HEK293 (cell line): ENCODE measurements at regions not wholly inside any gene's neighbourhood (a gene's known extent, or its start where the extent isn't known, plus 50 kb on each side); places are given as distances from the start of the nearest gene placed in this dataset.

Experiments
- CTCF ChIA-PET: fragments of 350-600 bp; formaldehyde crosslinking; extraction: SDS; loops from one replicate; lab custom pipeline; 2021; ENCODE audit warnings: antibody characterized with exemption; lab: Yijun Ruan, JAX
- POLR2A ChIA-PET: fragments of 300-600 bp; formaldehyde crosslinking; extraction: SDS; loops from one replicate; lab custom pipeline; 2020; ENCODE audit warnings: antibody characterized with exemption, inconsistent platforms; lab: Yijun Ruan, JAX
- H3K27ac ChIP-seq: fragments of 200-500 bp; sonication (Bioruptor generic); 2 replicates; pipeline ENCODE4 v1.5.1; 2014; ENCODE audit warnings: low read depth, low read length, control low read depth, inconsistent platforms; ENCODE audit errors: extremely low read depth
- H3K36me3 ChIP-seq, 2 experiments: fragments of 200-500 bp in 1 of 2; sonication (Bioruptor generic) in 1 of 2; 1 replicate in 1 of 2; 2 replicates in 1 of 2; pipeline ENCODE4 v1.5.1; 2014 to 2017; ENCODE audit warnings: inconsistent platforms in 2 of 2, low read length in 2 of 2; ENCODE audit not compliant: control insufficient read depth in 2 of 2, insufficient read depth in 1 of 2
- H3K4me1 ChIP-seq: fragments of 200-500 bp; sonication (Bioruptor generic); 2 replicates; pipeline ENCODE4 v1.5.1; 2014; ENCODE audit warnings: mild to moderate bottlenecking, low read length, inconsistent platforms; ENCODE audit not compliant: control insufficient read depth, insufficient read depth
- H3K4me3 ChIP-seq: 2 replicates; pipeline ENCODE4 v1.5.1; 2011; ENCODE audit warnings: low read depth, mild to moderate bottlenecking, control low read depth, low read length, moderate library complexity
- H3K9me3 ChIP-seq: fragments of 200-500 bp; sonication (Bioruptor generic); 2 replicates; pipeline ENCODE4 v1.5.1; 2014; ENCODE audit warnings: low read depth, low read length, inconsistent platforms; ENCODE audit not compliant: control insufficient read depth, insufficient read depth
- GLI4 ChIP-seq: fragments of 450-650 bp; formaldehyde crosslinking; IDR thresholded peaks from 2 replicates; pipeline ENCODE4 v1.5.1; 2016; ENCODE audit warnings: missing biosample characterization, missing genetic modification characterization
- INSM2 ChIP-seq: fragments of 450-650 bp; formaldehyde crosslinking; IDR thresholded peaks from 2 replicates; pipeline ENCODE4 v1.5.1; 2016; ENCODE audit warnings: missing biosample characterization, missing genetic modification characterization
- KLF17 ChIP-seq: fragments of 450-650 bp; formaldehyde crosslinking; IDR thresholded peaks from 2 replicates; pipeline ENCODE4 v1.5.1; 2016; ENCODE audit warnings: missing biosample characterization, missing genetic modification characterization
- KLF8 ChIP-seq: fragments of 450-650 bp; formaldehyde crosslinking; IDR thresholded peaks from 2 replicates; pipeline ENCODE4 v1.5.1; 2016; ENCODE audit warnings: missing biosample characterization, missing genetic modification characterization
- MEIS1 ChIP-seq: sonication (generic); formaldehyde crosslinking; IDR thresholded peaks from 2 replicates; pipeline ENCODE4 v1.8.1; 2022; ENCODE audit warnings: missing genetic modification reagents, mild to moderate bottlenecking, borderline replicate concordance
- PRDM1 ChIP-seq: fragments of 450-650 bp; formaldehyde crosslinking; IDR thresholded peaks from 2 replicates; pipeline ENCODE4; 2016; ENCODE audit warnings: missing biosample characterization, missing genetic modification characterization
- SP7 ChIP-seq: fragments of 450-650 bp; formaldehyde crosslinking; IDR thresholded peaks from 2 replicates; pipeline ENCODE4 v1.5.1; 2016; ENCODE audit warnings: missing biosample characterization, missing genetic modification characterization
- TRIM28 ChIP-seq: IDR thresholded peaks from 2 replicates; pipeline ENCODE4 v1.6.1; 2011; ENCODE audit warnings: low read length, control low read depth, borderline replicate concordance
- ZBTB17 ChIP-seq: fragments of 450-650 bp; formaldehyde crosslinking; IDR thresholded peaks from 2 replicates; pipeline ENCODE4 v1.5.1; 2016; ENCODE audit warnings: missing biosample characterization, missing genetic modification characterization
- ZBTB49 ChIP-seq: fragments of 450-650 bp; formaldehyde crosslinking; IDR thresholded peaks from 2 replicates; pipeline ENCODE4 v1.5.1; 2016; ENCODE audit warnings: missing biosample characterization, missing genetic modification characterization, low read depth
- ZNF114 ChIP-seq: fragments of 450-650 bp; formaldehyde crosslinking; IDR thresholded peaks from 2 replicates; pipeline ENCODE4 v1.5.0; 2017; ENCODE audit warnings: missing biosample characterization, missing genetic modification characterization
- ZNF202 ChIP-seq: fragments of 450-650 bp; formaldehyde crosslinking; IDR thresholded peaks from 2 replicates; pipeline ENCODE4 v1.5.1; 2016; ENCODE audit warnings: missing biosample characterization, missing genetic modification characterization, borderline replicate concordance
- ZNF221 ChIP-seq: fragments of 450-650 bp; formaldehyde crosslinking; IDR thresholded peaks from 2 replicates; pipeline ENCODE4 v1.5.1; 2017; ENCODE audit warnings: missing biosample characterization, missing genetic modification characterization, borderline replicate concordance
- ZNF23 ChIP-seq: fragments of 450-650 bp; formaldehyde crosslinking; IDR thresholded peaks from 2 replicates; pipeline ENCODE4 v1.5.1; 2016; ENCODE audit warnings: missing biosample characterization, missing genetic modification characterization, borderline replicate concordance
- ZNF24 ChIP-seq: fragments of 450-650 bp; formaldehyde crosslinking; IDR thresholded peaks from 2 replicates; pipeline ENCODE4 v1.5.1; 2016; ENCODE audit warnings: missing biosample characterization, missing genetic modification characterization
- ZNF292 ChIP-seq: fragments of 450-650 bp; formaldehyde crosslinking; IDR thresholded peaks from 2 replicates; pipeline ENCODE4 v1.5.1; 2016; ENCODE audit warnings: low read depth, missing biosample characterization, missing genetic modification characterization, borderline replicate concordance
- ZNF341 ChIP-seq: fragments of 450-650 bp; formaldehyde crosslinking; IDR thresholded peaks from 2 replicates; pipeline ENCODE4; 2016; ENCODE audit warnings: low read depth, missing biosample characterization, missing genetic modification characterization
- ZNF416 ChIP-seq: fragments of 450-650 bp; formaldehyde crosslinking; IDR thresholded peaks from 2 replicates; pipeline ENCODE4 v1.5.1; 2016; ENCODE audit warnings: missing biosample characterization, missing genetic modification characterization
- ZNF510 ChIP-seq: fragments of 450-650 bp; formaldehyde crosslinking; IDR thresholded peaks from 2 replicates; pipeline ENCODE4 v1.5.1; 2018; ENCODE audit warnings: mild to moderate bottlenecking, missing genetic modification characterization, missing biosample characterization; ENCODE audit not compliant: insufficient replicate concordance
- ZNF513 ChIP-seq: fragments of 450-650 bp; IDR thresholded peaks from 2 replicates; pipeline ENCODE4 v1.5.1; 2018; ENCODE audit warnings: missing biosample characterization, missing genetic modification characterization
- ZNF548 ChIP-seq: fragments of 450-650 bp; formaldehyde crosslinking; IDR thresholded peaks from 2 replicates; pipeline ENCODE4 v1.5.1; 2016; ENCODE audit warnings: missing biosample characterization, missing genetic modification characterization
- ZNF585B ChIP-seq: fragments of 450-650 bp; formaldehyde crosslinking; IDR thresholded peaks from 2 replicates; pipeline ENCODE4 v1.5.1; 2016; ENCODE audit warnings: missing biosample characterization, missing genetic modification characterization
- ZNF658 ChIP-seq: fragments of 450-650 bp; formaldehyde crosslinking; IDR thresholded peaks from 2 replicates; pipeline ENCODE4; 2016; ENCODE audit warnings: missing biosample characterization, missing genetic modification characterization
- ZNF747 ChIP-seq: fragments of 450-650 bp; formaldehyde crosslinking; IDR thresholded peaks from 2 replicates; pipeline ENCODE4 v1.5.1; 2016; ENCODE audit warnings: missing biosample characterization, missing genetic modification characterization
- ZNF776 ChIP-seq: fragments of 450-650 bp; formaldehyde crosslinking; IDR thresholded peaks from 2 replicates; pipeline ENCODE4 v1.5.0; 2017; ENCODE audit warnings: missing biosample characterization, missing genetic modification characterization, borderline replicate concordance
- ZSCAN16 ChIP-seq: fragments of 450-650 bp; formaldehyde crosslinking; IDR thresholded peaks from 2 replicates; pipeline ENCODE4 v1.5.1; 2016; ENCODE audit warnings: missing biosample characterization, missing genetic modification characterization
- ZSCAN18 ChIP-seq: fragments of 450-650 bp; formaldehyde crosslinking; IDR thresholded peaks from 2 replicates; pipeline ENCODE4 v1.5.1; 2016; ENCODE audit warnings: missing biosample characterization, missing genetic modification characterization

- TF ChIP-seq ZNF513 (tag by site-specific recombination) = no peak
- TF ChIP-seq ZNF585B (tag by site-specific recombination) = no peak
- TF ChIP-seq ZNF114 = no peak
- TF ChIP-seq ZNF23 (tag by site-specific recombination) = no peak
- no peak for TF ChIP-seq KLF8 (tag by site-specific recombination)
- no peak for TF ChIP-seq MEIS1
- no peak for TF ChIP-seq ZNF221 (tag by site-specific recombination)
- no peak for TF ChIP-seq ZNF510 (tag by site-specific recombination)
- TF ChIP-seq KLF17 (tag by site-specific recombination) = no peak
- no peak for TF ChIP-seq ZNF658 (tag by site-specific recombination)
- no peak for TF ChIP-seq ZNF341 (tag by site-specific recombination)
These were observed 215.8 kb upstream of the FZD8 start (continued) for GRCh38 chr10:35857860-35858259.

- peaks cover 3% of the 10 kb centered on the region; the same call in 1 of the 2 replicates for H3K4me1 ChIP-seq
- CTCF ChIA-PET = no interaction called here
- no peak overlapping the region for H3K27ac ChIP-seq
- POLR2A ChIA-PET = no interaction called here
- no peaks in the 10 kb centered on the region for H3K9me3 ChIP-seq
- no peaks in the 10 kb centered on the region for H3K36me3 ChIP-seq
- TF ChIP-seq SP7 (tag by site-specific recombination) = peak; percentile 33; the same call in 1 of the 2 replicates
- TF ChIP-seq ZNF548 (tag by site-specific recombination) = no peak
- no peak overlapping the region for H3K4me3 ChIP-seq
These were observed 213.3 kb upstream of the FZD8 start for GRCh38 chr10:35855155-35855947.

GRCh38 chr10:35854661-35855060, 212.6 kb upstream of the FZD8 start:
- CTCF ChIA-PET = no interaction called here
- Histone ChIP-seq H3K27ac (no peak overlapping the region), H3K9me3 (no peaks in the 10 kb centered on the region), H3K36me3 (no peaks in the 10 kb centered on the region), H3K4me3 (no peak overlapping the region), H3K4me1 (peaks cover 3% of the 10 kb centered on the region; the same call in 1 of the 2 replicates)
- POLR2A ChIA-PET = no interaction called here
- TF ChIP-seq ZSCAN16 (tag by site-specific recombination) = no peak
- TF ChIP-seq GLI4 (tag by site-specific recombination) = no peak
- TF ChIP-seq INSM2 = no peak
- TF ChIP-seq ZNF202 (tag by site-specific recombination) = no peak
- TF ChIP-seq ZBTB17 (tag by site-specific recombination) = no peak
- no peak for TF ChIP-seq ZSCAN18 (tag by site-specific recombination)
- TF ChIP-seq ZNF292 = no peak
- TF ChIP-seq PRDM1 = no peak
- no peak for TF ChIP-seq ZNF24 (tag by site-specific recombination)
- TF ChIP-seq ZBTB49 = no peak
- no peak for TF ChIP-seq ZNF416 (tag by site-specific recombination)
- no peak for TF ChIP-seq ZNF548 (tag by site-specific recombination)
- TF ChIP-seq ZNF747 (tag by site-specific recombination) = no peak
- no peak for TF ChIP-seq TRIM28
- no peak for TF ChIP-seq ZNF776 (tag by site-specific recombination)
